Panc1 (cell line): ENCODE measurements at regions not wholly inside any gene's neighbourhood (a gene's known extent, or its start where the extent isn't known, plus 50 kb on each side); places are given as distances from the start of the nearest gene placed in this dataset.
A peak's percentile ranks its signal among the peaks of the same experiment; 100 is the strongest.

Experiments
- ATAC-seq: fragments of 200-7000 bp; cut with Tn5 transposase; 2 replicates; pipeline ENCODE4 v1.9.1; 2020; ENCODE audit warnings: mild to moderate bottlenecking, moderate library complexity
- BruUV-seq: library from RNA; stranded (reverse); fragments of 400-500 nt; replicated peaks from 2 replicates; lab custom pipeline; 2021; lab: Mats Ljungman, UMichigan
- CTCF ChIA-PET: fragments of 300-600 bp; sonication (Branson Sonifier 250); formaldehyde crosslinking; loops from one replicate; lab custom pipeline; 2022; ENCODE audit warnings: antibody characterized with exemption; lab: Charles Lee
- POLR2A ChIA-PET: fragments of 300-600 bp; sonication (Branson Sonifier 250); formaldehyde crosslinking; loops from one replicate; lab custom pipeline; 2022; ENCODE audit warnings: antibody characterized with exemption; lab: Charles Lee
- DNase-seq: peaks from one replicate; pipeline ENCODE4 v3.0.0-alpha.2; 2010; ENCODE audit warnings: low read depth, low spot score
- H3K27ac ChIP-seq: 2 replicates; pipeline ENCODE4 v1.5.1; 2011; ENCODE audit warnings: mild to moderate bottlenecking, low read length, inconsistent platforms
- H3K27me3 ChIP-seq: fragments of 200-500 bp; sonication (Bioruptor generic); 2 replicates; pipeline ENCODE4 v1.6.0; 2014; ENCODE audit warnings: low read length, inconsistent platforms; ENCODE audit not compliant: control insufficient read depth, insufficient read depth
- H3K36me3 ChIP-seq: fragments of 200-500 bp; sonication (Bioruptor generic); 2 replicates; pipeline ENCODE4 v1.5.1; 2014; ENCODE audit warnings: inconsistent platforms, mild to moderate bottlenecking, low read length, moderate library complexity; ENCODE audit not compliant: control insufficient read depth, insufficient read depth
- H3K4me1 ChIP-seq: 2 replicates; pipeline ENCODE4 v1.5.1; 2011; ENCODE audit warnings: inconsistent platforms, mild to moderate bottlenecking, low read length, moderate library complexity; ENCODE audit not compliant: control insufficient read depth, insufficient read depth
- H3K4me3 ChIP-seq, 2 experiments: 2 replicates each; pipeline ENCODE4 v1.5.1; 2011 to 2012; ENCODE audit warnings: low read depth in 2 of 2, low read length in 2 of 2, mild to moderate bottlenecking in 2 of 2, inconsistent platforms in 1 of 2, moderate library complexity in 1 of 2
- H3K9me3 ChIP-seq: fragments of 200-500 bp; sonication (Bioruptor generic); 2 replicates; pipeline ENCODE4 v1.5.1; 2014; ENCODE audit warnings: low read depth, mild to moderate bottlenecking, inconsistent platforms, low read length, moderate library complexity; ENCODE audit not compliant: control insufficient read depth, insufficient read depth
- CTCF ChIP-seq: fragments of 450-650 bp; IDR thresholded peaks from 2 replicates; pipeline ENCODE4 v1.5.1; 2017; ENCODE audit warnings: mild to moderate bottlenecking
- POLR2AphosphoS5 ChIP-seq: IDR thresholded peaks from 2 replicates; pipeline ENCODE4 v1.6.1; 2012; ENCODE audit warnings: mild to moderate bottlenecking, low read depth, low read length, moderate library complexity
- REST ChIP-seq, 2 experiments: IDR thresholded peaks; 2 replicates each; pipeline ENCODE4 v1.6.1; 2011 to 2012; ENCODE audit warnings: low read depth in 2 of 2, control low read depth in 1 of 2, low read length in 1 of 2, mild to moderate bottlenecking in 1 of 2, moderate library complexity in 1 of 2; ENCODE audit not compliant: insufficient read depth in 1 of 2
- SIN3A ChIP-seq: IDR thresholded peaks from 2 replicates; pipeline ENCODE4 v1.6.1; 2012; ENCODE audit warnings: low read depth, mild to moderate bottlenecking, low read length, moderate library complexity, borderline replicate concordance; ENCODE audit not compliant: insufficient read depth
- TCF7L2 ChIP-seq: IDR thresholded peaks from 2 replicates; pipeline ENCODE4 v1.6.1; 2011; ENCODE audit warnings: mild to moderate bottlenecking, low read depth, low read length, inconsistent platforms
- in situ Hi-C: cut with HindIII; loops from 2 replicates; pipeline ENCODE4 v1.10.0; 2016; ENCODE audit warnings: low sequenced_read_pairs, low pct_unique_long_range_greater_than_20kb
- intact Hi-C: fragments of 100-400 bp; cut with micrococcal nuclease; formaldehyde crosslinking; loops from one replicate; pipeline ENCODE4 v1.10.0; 2022; ENCODE audit not compliant: unreplicated experiment

- ChIA-PET POLR2A (no interaction called here), CTCF (no interaction called here)
- intact Hi-C loops (no loop called here), in situ Hi-C loops (no loop called here)
- BruUV-seq = no TSS peak
- ATAC-seq (no peak), DNase-seq (no peak)
- no peak for TF ChIP-seq POLR2AphosphoS5
- no peak for TF ChIP-seq TCF7L2
- TF ChIP-seq REST (IDR thresholded peaks at IDR 0.05; ENCODE audit: insufficient read depth in 1 of 2, low read depth in 2 of 2, low read length in 1 of 2) = no peak
- no peak for TF ChIP-seq SIN3A
- no peak for TF ChIP-seq CTCF
- Histone ChIP-seq H3K27me3 (no peaks in the 10 kb centered on the region), H3K4me3 (no peak overlapping the region), H3K27ac (peak overlapping the region; percentile 60; the same call in 1 of the 2 replicates), H3K9me3 (no peaks in the 10 kb centered on the region), H3K36me3 (no peaks in the 10 kb centered on the region), H3K4me1 (peaks cover 26% of the 10 kb centered on the region)
These were observed 68.0 kb upstream of the FANCC start for GRCh38 chr9:95385521-95385920.

GRCh38 chr9:95383845-95384244, 66.3 kb upstream of the FANCC start:
- H3K9me3 ChIP-seq = no peaks in the 10 kb centered on the region
- no peaks in the 10 kb centered on the region for H3K27me3 ChIP-seq
- DNase-seq (no peak), ATAC-seq (0 out of 2 replicates have a peak, but pooled peaks have one; percentile 15)
- H3K4me3 ChIP-seq = no peak overlapping the region
- POLR2A ChIA-PET = no interaction called here
- peak overlapping the region; percentile 79 for H3K27ac ChIP-seq
- CTCF ChIA-PET = no interaction called here
- TF ChIP-seq CTCF (no peak), TCF7L2 (no peak), POLR2AphosphoS5 (no peak), REST (IDR thresholded peaks at IDR 0.05; ENCODE audit: insufficient read depth in 1 of 2, low read depth in 2 of 2, low read length in 1 of 2) (no peak), SIN3A (no peak)
- no TSS peak for BruUV-seq
- H3K4me1 ChIP-seq = peaks cover 26% of the 10 kb centered on the region
- intact Hi-C loops = no loop called here
- no peaks in the 10 kb centered on the region for H3K36me3 ChIP-seq
- in situ Hi-C loops = no loop called here
